SIG-M5 treated with dmso at 0.1 percent for 504 hours (cell line): ENCODE measurements at regions not wholly inside any gene's neighbourhood (a gene's known extent, or its start where the extent isn't known, plus 50 kb on each side); places are given as distances from the start of the nearest gene placed in this dataset.
"Not testable (repeated sequence)": the region's sequence is repeated elsewhere in the genome, so short reads cannot be mapped to it uniquely, and the experiment has no call there.

ENCODE experiments used
- DNase-seq: peaks from one replicate; lab custom pipeline; 2025; ENCODE audit not compliant: unreplicated experiment; lab: John Stamatoyannopoulos, UW

- no peak for DNase-seq
Observed at GRCh38 chr4:33649471-33649870, 2594.8 kb downstream of the ARAP2 start.

GRCh38 chr4:33650036-33650435, 2594.3 kb downstream of the ARAP2 start:
- no peak for DNase-seq

DNA sequence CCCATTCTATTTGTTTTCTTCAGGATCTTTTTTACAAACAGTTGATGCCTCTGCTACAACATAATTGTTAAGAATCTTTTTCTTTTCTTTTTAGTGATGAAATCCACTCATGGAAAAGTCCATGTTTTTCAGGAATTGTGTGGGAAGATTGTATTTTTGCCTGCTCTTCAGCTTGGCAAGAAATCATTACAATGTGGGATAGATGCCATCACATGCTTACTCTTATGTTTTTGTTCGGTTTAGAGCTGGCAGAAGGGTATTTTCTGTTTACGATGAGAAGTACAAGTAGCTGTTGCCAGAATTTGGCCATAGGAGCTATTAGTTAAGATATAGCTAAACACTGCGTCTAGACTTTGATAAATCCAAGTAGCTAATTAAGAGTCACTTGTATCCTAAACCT, 2585.3 kb downstream of the ARAP2 start:
- no peak for DNase-seq

DNA sequence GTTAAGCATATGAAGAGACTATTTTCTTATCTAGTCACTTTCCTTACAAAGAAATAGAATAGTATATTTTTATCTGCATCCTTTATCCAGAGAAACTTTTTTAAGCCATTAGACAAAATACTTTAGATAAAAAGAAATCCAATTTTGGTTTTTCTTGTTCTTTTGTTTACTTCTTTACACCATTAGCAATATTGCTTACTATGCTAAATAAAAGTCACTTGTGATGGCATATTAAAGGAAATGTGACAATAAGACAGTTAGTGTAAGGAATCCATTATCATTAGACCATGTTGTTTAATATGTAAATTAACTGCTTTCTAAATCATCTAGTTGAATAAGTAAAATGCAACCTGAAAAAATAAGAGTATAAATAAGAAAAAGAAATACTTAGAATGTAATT, 2582.7 kb downstream of the ARAP2 start:
- DNase-seq: no peak

GRCh38 chr4:33685939-33686338, 2558.4 kb downstream of the ARAP2 start:
- no peak for DNase-seq

DNA sequence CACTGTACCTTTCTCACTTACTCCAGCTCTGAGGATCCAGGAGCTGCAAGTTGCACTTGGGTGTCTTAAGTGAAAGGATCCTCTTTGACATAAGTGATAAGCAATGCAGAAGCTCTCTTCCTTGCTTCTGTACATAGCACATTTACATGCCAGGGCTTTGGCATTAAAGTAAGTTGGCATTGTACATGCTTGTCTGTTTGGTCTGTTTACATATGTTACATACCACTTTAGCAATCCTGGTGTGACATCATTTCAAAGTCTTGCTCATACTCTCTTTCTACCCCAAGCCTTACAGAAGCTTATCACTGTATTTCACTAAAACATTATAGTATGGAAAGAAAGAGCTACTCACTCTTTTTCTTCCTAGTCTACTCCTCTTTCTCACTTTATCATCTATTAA, 2548.3 kb downstream of the ARAP2 start:
- no peak for DNase-seq

DNA sequence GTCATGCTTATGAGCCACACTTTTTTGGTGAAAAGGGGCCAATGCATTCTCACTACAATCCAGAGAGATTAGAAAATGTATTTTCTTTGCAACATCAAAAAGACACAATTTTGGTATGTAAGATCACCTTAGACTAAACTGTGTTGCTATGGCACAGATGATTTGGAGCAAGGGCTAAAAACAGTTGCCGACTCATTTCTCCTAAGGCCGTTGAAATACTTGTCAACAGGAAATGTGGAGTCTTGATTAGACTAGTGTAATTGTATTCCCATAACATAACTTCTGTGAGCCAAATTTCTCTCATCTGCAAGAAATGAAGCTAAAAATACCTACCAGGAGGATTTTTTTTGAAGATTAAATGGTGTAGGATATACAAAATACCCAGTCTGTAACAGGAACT, 2547.7 kb downstream of the ARAP2 start:
- DNase-seq: no peak

DNA sequence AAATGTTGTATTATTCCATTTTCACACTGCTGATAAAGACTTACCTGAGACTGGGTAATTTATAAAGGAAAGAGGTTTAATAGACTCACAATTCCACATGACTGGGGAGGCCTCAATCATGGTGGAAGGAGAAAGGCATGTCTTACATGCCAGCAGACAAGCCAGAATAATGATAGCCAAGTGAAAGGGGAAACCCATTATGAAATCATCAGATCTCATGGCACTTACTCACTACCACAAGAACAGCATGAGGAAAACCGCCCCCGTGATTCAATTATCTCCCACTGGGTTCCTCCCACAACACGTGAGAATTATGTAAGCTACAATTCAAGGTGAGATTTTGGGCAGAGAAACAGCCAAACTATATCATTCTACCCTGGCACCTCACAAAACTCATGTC, 2535.1 kb downstream of the ARAP2 start:
- no peak for DNase-seq

DNA sequence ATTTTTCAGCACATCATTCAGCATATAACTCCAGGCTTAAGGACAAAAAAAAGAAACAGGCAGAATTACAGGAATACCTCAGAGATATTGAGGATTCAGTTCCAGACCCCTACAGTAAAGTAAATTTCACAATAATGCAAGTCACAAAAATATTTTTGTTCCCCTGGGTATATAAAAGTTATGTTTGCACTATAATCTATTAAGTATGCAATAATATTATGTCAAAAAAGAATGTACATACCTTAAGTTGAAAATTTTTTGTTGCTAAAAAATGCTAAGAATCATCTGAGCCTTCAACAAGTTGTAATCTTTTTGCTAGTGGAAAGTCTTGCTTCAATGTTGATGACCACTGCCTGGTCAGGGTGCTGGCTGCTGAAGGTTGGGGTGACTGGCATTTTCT, 2532.5 kb downstream of the ARAP2 start:
- no peak for DNase-seq

GRCh38 chr4:33714971-33715370, 2529.3 kb downstream of the ARAP2 start:
- DNase-seq: no peak

DNA sequence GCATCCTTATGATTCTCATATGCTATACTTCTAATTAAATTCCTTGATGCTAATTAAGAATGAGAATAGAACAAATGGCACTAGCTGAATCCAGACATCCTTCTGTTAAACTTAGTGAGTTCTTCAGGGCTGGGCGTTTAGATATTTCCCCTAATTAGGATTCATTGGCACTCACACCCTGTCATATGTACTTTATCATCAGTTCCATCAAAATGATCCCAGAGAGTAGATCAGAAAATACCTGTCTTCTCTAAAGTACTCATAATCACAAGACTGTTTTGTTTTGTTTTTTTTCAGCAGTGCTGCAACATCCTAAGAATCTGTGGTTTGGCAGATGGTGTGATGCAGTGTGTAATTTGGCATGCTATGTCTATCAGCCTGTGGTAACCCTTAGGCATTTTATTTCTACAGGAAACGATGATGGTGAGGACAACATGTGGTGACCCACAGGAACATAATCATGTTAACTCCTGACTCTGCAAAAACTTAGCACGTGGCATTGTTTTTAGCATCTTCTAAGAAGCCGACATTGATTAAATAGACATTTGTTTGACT, 2528.4 kb downstream of the ARAP2 start:
- no peak for DNase-seq

DNA sequence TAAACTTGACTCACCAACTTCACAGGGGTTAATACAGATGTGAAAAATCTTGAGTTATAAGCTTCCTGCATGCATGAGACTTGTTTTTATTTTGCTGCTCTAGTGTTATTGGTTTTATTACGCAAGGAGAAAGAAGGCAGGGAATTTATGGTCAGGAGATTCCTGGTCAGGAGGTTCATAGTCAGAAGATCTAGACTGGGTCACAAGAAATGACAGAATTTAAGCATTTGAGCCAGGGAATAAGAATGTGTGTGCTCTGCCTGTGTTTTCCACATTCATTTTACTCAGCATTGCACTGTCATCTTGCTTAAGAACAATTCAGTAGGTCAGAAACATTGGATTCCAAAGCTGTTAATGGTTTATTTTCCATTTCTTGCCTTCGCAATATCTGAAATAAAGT, 2522.1 kb downstream of the ARAP2 start:
- DNase-seq: no peak

DNA sequence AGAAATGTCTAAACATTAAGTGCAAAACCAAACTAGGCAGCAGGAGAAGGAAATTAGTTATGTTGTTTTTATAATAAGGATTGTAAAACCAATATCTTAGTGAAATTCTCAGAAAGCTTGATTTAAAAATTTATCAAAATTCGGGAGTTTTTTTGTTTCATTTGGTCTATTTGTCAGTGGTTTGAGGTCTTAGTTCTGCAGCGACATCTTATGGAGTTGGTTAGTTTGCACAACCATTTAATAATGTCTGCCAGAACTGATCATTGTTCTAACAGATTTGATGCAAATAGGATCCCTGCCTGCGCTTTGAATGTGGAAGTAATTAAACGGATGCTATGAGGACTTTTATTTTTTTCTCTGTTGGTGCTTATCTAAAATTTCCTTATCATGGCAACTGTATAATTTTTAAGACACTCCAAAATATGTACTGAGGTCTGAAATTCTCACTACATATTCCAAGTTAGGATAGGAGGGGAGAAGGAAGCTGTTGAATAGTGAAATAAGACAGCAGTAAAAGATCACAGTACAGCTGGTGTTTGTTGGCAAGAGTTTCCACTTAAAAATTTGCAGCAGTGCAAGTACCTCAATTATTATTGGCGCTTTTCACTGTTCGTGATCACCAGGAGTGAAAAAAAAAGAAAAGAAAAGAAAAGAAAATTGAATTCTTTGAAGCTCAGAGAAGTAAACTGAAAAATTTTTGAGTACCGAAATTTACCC, 2521.4 kb downstream of the ARAP2 start:
- DNase-seq: no peak

DNA sequence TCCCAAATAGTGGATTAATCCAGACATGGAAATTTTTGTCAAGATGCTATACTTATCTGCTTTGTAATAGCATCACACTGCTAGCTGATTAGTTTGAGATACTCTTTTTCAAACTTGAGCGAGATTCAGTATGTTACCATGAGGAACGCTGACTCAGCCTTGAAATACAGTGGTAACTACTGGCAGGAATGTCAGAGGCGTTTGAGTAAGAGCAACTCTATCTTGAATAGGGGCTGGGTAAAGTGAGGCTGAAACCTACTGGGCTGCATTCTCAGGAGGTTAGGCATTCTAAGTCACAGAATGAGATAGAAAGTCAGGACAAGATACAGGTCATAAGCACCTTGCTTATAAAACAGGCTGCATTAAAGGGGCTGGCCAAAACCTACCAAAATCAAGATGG, 2519.6 kb downstream of the ARAP2 start:
- no peak for DNase-seq

- DNase-seq: no peak
Observed at GRCh38 chr4:33725861-33726260, 2518.5 kb downstream of the ARAP2 start.

DNA sequence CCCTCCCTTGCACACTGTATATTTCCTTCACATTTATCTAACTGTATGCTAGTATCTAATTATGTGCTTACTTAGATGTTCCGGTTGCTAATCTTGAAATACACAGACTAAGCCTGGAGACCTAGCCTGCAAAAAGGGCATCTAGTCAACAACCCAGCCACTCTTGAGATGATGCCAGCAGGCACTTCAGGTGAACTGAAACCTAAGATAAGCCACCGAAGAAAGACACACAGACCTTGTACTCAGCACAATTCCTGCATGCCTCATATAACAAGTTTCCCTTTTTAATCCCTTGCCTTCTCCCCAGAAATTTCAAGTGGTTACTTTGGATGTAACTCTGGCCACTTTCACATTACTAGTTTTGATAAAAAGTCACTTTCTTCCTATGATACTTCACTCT, 2506.6 kb downstream of the ARAP2 start:
- DNase-seq: no peak

GRCh38 chr4:33739884-33740632, 2504.3 kb downstream of the ARAP2 start:
- no peak for DNase-seq

- not testable (repeated sequence) for DNase-seq
Observed at GRCh38 chr4:33740871-33741270, 2503.4 kb downstream of the ARAP2 start.

- no peak for DNase-seq
Observed at GRCh38 chr4:33746979-33747378, 2497.3 kb downstream of the ARAP2 start.

DNA sequence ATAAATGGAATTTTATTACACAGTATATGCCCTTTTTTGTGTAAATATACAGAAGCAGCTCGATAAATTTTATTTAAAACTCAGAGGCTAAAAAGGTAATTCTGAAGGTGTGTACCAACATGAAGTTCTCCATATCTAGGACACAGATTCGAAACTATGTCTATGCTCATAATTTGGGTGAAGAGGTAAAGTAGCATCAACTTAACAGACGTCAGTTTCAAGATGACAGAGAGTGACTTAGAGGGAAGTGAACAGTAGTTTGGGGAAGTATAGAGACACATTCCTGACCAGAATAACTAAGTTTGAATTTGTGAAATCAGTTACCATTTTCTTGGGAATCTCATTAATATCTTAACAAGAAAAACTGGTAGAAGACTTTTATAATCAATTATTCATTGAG, 2493.3 kb downstream of the ARAP2 start:
- DNase-seq: no peak

DNA sequence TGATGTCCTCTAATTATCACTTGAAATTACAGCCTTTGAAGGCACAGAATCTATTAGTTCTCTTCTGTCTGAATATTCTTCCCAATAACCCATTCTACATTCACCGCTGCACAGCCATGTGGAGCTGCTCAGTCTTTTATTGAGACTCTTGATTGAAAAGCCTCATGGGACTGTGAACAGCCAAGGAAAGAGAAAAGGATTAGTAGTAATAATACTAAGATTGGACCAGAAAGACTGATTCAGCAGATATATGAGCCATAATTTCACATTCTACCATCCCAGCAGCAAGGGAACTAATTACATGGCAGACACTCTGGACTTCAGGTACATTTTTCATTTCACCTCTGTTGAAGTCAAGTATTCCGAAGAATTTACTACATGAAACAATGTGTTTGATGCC, 2471.7 kb downstream of the ARAP2 start:
- DNase-seq: no peak
